Gastrocnemius medialis (tissue), 4 donors: ENCODE measurements at regions not wholly inside any gene's neighbourhood (a gene's known extent, or its start where the extent isn't known, plus 50 kb on each side); places are given as distances from the start of the nearest gene placed in this dataset.

Experiments
- CTCF ChIP-seq, 5 experiments: fragments of 450-650 bp in 3 of 5; fragments of 200-600 bp in 2 of 5; sonication (generic) in 2 of 5; IDR thresholded peaks in 4 of 5; conservative IDR thresholded peaks in 1 of 5; 1 replicate in 4 of 5; 2 replicates in 1 of 5; pipeline ENCODE4 v1.5.1; 2016 to 2019; ENCODE audit warnings: antibody characterized with exemption in 5 of 5, mild to moderate bottlenecking in 3 of 5, moderate library complexity in 3 of 5
- POLR2A ChIP-seq, 2 donors: fragments of 450-650 bp; IDR thresholded peaks; one replicate each; pipeline ENCODE4 v1.6.1; 2017; ENCODE audit warnings: antibody characterized with exemption in 2 of 2, mild to moderate bottlenecking in 2 of 2, moderate library complexity in 2 of 2

GRCh38 chr3:8256441-8257071 lies 245.1 kb upstream of the LMCD1 start:
- TF ChIP-seq POLR2A (IDR thresholded peaks at IDR 0.05) (no peak), CTCF (IDR thresholded peaks at IDR 0.05 in 4 of 5, conservative IDR thresholded peaks at IDR 0.05 in 1 of 5) (no peak)
